SW480 (cell line): ENCODE measurements at regions not wholly inside any gene's neighbourhood (a gene's known extent, or its start where the extent isn't known, plus 50 kb on each side); places are given as distances from the start of the nearest gene placed in this dataset.
"Not testable (repeated sequence)": the region's sequence is repeated elsewhere in the genome, so short reads cannot be mapped to it uniquely, and the experiment has no call there.

ENCODE experiments used
- DNase-seq: peaks from one replicate; pipeline ENCODE4 v3.0.0-alpha.2; 2016; ENCODE audit warnings: low spot score

- no peak for DNase-seq
Measured at GRCh38 chr15:62412686-62413085, 247.6 kb upstream of the C2CD4B start.

DNA sequence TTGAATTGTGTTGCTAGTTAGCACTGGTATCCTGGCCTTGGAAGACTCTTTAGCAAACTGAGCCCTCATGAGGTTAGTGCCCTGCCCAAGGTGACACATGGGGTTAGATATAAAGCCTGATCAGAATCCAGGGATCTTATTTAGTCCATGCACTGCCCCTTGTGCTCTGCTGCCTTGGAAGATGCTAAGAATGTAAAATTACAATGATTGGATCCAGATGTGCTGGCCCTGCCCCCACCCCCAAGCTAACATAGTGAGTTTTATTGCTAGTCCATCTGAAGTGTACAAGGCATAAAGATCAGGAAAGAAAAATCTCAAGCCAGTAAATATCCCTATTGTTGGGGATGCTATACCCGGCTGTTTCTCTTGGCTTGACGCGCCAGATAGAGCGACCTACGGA lies 248.1 kb upstream of the C2CD4B start:
- DNase-seq = no peak

DNA sequence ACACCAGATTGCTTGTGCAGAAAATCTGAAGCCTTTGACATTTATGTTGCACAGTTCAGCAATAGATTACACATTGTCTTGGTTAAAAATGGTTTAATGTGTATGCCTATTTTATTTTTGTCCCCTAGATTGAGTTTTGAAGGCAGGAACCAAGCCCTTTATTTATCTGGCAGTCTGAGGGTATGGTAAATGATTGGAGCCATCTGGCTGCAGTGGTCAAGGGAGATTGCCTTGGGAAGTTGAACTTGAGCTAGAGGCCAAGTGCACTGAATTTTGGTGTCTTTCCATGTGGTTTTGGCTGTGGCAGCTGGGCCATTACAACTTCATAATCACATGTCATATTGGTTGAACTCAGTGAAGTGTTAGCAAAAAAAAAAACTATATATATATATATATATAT lies 248.7 kb upstream of the C2CD4B start:
- no peak for DNase-seq

DNA sequence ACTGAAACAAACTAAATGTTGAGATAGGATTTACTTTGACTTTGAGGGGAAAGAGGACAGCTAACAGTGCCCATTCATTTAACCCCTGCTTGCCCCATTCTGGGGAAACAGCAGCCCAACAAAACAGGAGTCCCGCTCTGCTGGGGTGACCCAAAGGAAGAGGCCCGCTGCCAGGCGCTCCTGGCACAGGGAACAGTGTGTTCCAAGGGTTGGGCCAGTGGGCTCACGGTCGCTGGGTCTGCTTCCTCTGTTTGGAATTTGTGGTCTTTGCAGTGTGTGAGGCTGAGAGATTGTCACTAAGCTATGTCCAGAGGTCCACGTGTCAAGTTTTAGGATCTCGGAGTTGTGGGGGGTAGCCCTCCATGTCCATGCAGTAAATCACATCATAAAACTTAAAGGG lies 250.4 kb upstream of the C2CD4B start:
- DNase-seq = no peak

- DNase-seq = no peak
Measured at GRCh38 chr15:62416526-62416925, 251.4 kb upstream of the C2CD4B start.

GRCh38 chr15:62417439-62417838 lies 252.4 kb upstream of the C2CD4B start:
- no peak for DNase-seq

- DNase-seq = not testable (repeated sequence)
Measured at GRCh38 chr15:62418496-62418895, 253.4 kb upstream of the C2CD4B start.

GRCh38 chr15:62419192-62419591 lies 254.1 kb upstream of the C2CD4B start:
- DNase-seq = no peak

DNA sequence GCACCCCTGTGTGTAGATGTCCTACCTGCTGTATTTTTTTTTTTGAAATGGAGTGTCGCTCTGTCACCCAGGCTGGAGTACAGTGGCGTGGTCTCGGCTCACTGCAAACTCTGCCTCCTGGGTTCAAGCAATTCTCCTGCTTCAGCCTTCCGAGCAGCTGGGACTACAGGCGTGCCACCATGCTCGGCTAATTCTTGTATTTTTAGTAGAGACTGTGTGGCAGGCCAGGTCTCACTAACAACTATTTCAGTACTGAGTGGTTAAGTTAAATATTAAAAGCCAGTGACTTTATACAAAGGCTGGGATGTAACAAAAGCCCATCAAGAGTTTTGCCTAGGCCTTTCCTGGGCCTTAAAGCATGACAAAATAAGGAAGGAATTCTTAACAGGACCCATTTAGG lies 255.3 kb upstream of the C2CD4B start:
- not testable (repeated sequence) for DNase-seq

DNA sequence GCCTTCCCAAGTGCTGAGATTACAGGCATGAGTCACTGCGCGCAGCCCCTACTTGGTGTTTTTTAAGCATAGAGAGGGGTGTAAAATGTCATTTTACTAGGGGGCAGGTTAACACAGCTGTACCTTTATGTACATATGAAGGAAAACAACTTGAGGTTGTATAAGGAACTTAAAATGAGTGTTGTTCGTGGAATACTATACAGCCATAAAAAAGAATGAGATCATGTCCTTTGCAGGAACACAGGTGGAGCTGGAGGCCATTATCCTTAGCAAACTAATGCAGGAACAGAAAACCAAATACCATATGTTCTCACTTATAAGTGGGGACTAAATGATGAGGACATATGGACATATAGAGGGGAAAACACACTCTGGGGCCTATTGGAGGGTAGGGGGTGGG lies 256.2 kb upstream of the C2CD4B start:
- no peak for DNase-seq

GRCh38 chr15:62426387-62426956 lies 261.4 kb upstream of the C2CD4B start:
- no peak for DNase-seq

DNA sequence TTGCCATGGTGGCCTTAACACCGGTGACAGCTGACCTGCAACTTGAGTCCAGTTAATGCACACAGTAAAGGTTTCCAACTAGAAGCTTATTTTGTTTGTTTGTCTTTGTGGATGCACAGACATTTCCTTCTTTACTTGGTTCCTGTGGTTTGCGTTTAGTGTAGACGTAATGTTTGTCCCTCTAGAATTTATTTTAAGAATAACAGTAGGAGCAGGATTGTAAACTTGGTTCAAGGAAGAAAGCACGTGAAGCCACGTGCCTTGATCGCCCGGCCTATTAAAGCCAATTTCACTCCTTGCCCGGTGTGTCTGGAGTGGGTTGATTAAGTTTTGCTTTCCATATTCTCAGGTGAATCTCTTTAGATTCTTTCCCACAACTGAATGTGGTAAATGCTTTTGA lies 263.2 kb upstream of the C2CD4B start:
- DNase-seq = no peak

DNA sequence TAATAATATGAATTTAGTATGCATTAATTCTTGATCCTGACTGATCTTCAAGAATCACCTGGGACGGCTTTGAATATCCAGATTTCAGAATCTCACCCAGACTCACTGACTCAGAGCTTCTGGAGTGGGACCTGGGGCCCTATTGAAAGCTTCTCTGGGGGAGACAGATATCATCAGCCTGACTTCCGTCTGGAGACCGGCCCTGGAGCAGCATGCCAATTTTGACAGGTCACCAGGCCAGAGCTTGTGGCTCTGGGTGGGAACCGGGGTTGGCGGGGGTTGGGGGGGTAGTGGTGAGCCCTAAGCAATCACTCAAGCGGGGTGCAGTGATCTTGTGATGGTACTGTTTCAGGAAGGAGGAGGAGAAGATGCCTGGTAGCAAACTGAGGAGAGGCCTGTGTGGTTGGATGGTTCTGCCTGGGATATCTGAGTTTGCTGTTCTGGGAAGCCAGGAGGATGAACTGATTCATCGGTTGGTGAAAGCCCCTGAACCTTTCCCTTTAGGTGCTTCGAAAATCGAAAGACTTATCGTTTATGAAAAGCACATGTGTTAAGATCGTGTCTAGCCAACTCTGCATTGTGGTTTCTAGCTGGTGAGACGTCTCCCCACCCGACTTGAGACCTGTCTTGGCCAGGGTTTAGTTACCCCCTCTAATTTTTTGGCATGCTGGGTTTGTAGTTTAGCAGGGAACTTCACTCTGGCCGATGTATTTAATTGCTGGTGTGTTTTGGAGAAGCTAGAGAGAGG lies 263.9 kb upstream of the C2CD4B start:
- no peak for DNase-seq

GRCh38 chr15:62430056-62430455 lies 265.0 kb upstream of the C2CD4B start:
- DNase-seq = no peak

- no peak for DNase-seq
Measured at GRCh38 chr15:62430552-62430951, 265.5 kb upstream of the C2CD4B start.

DNA sequence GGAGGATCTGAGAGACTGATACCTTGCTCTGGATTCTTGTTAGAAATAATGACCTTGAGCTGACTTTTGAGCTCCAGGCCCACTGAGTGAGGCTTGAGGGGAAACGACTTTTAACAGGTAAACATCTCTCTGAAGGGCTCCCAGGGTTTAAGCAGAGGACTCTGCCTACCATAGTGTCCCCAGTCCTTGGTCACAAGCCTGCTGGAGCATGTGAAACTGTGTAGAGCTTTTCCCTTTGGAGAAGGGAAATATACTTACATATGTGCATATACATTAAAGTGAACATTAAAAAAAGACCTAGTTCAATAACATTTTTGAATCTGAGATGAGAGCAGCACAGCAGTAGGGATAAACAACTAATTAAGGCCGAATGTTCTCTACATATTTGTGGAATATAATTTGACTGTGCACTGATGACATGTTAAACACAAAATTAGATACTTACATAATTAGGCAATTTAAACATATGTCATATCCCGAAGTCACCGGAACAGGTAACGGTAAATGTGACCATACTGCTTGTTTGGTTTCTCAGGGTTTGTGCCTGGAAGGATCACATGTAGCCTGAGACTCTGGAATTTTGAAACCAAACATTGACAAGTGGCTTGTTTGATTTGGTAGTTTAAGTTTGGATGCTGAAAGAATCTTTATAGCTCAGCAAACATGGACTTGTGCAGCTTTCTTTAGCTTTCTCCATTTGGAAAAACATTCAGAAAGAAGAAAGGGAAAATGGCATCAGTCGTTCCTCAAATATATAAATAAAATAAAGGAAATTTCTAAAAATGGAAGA lies 266.1 kb upstream of the C2CD4B start:
- no peak for DNase-seq

GRCh38 chr15:62431817-62432216 lies 266.7 kb upstream of the C2CD4B start:
- no peak for DNase-seq

DNA sequence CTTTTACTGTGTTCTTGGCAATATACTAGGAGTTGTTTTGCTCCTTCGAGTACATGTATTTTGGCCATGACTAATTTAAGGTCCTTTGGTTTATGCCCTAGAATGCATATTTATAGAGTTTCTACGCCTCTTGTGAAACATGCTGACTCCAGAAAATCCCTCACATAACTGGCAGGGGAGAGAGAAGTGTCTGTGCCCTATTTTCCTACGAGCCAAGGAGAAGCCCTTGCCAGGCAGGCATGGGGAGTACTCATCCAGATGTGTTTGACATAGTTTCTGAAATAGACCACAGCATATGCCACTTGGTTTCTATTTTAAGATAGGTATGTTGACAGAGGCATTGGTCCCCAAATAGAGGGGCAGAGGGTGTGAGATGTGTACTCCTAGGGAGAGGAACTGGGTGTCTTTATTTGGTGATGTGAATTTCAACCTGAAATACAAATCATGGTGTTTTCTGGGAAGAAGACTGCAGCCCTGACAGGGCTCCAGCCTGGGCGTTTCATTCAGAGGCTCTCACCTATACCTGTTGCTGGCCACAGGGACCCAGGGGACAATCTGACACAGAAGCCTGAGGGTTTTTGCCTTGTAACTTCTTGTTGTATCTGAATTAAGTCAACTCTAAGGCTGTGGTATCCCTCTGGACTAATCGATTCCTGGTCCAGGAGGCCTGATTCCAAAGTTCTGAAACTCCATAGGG lies 267.8 kb upstream of the C2CD4B start:
- DNase-seq = no peak

- DNase-seq = no peak
Measured at GRCh38 chr15:62436235-62436634, 271.1 kb upstream of the C2CD4B start.

DNA sequence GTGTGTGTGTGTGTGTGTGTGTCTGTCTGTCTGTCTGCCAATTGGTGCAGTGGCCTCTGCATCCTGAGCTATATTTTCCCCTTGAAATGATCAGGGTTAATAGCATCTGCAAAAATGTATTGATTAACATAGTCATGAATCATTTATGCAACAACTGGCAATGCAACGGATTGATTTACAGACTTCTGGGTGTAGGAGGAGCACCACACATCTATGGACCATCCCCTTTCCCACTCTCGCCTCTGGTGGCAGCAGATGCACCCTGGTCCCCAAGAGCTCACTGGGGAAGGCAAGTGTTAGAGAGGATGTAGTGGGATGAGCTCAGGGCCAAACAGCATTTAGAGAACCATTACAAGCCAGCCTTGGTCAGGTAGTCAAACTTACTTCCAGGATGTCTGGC lies 272.7 kb upstream of the C2CD4B start:
- DNase-seq = no peak

- no peak for DNase-seq
Measured at GRCh38 chr15:62439543-62440016, 274.5 kb upstream of the C2CD4B start.

- no peak for DNase-seq
Measured at GRCh38 chr15:62440362-62441105, 275.4 kb upstream of the C2CD4B start.
